GM18868 (cell line): ENCODE measurements at regions not wholly inside any gene's neighbourhood (a gene's known extent, or its start where the extent isn't known, plus 50 kb on each side); places are given as distances from the start of the nearest gene placed in this dataset.
"Not testable (repeated sequence)": the region's sequence is repeated elsewhere in the genome, so short reads cannot be mapped to it uniquely, and the experiment has no call there.

ENCODE experiments used
- ATAC-seq: cut with Tn5 transposase; IDR thresholded peaks from one replicate; pipeline ENCODE4 v1.9.1; 2021; ENCODE audit warnings: mild to moderate bottlenecking, moderate library complexity; ENCODE audit not compliant: unreplicated experiment

GRCh38 chr5:7268722-7269121, 127.2 kb upstream of the ADCY2 start:
- not testable (repeated sequence) for ATAC-seq

- ATAC-seq: no peak
Measured at GRCh38 chr5:7269591-7270274, 126.2 kb upstream of the ADCY2 start.

GRCh38 chr5:7271435-7272084, 124.4 kb upstream of the ADCY2 start:
- ATAC-seq: no peak

GRCh38 chr5:7272408-7272965, 123.5 kb upstream of the ADCY2 start:
- no peak for ATAC-seq

- no peak for ATAC-seq
Measured at GRCh38 chr5:7274203-7274602, 121.7 kb upstream of the ADCY2 start.

GRCh38 chr5:7289634-7290033, 106.3 kb upstream of the ADCY2 start:
- ATAC-seq: not testable (repeated sequence)

- ATAC-seq: not testable (repeated sequence)
Measured at GRCh38 chr5:7297821-7298220, 98.1 kb upstream of the ADCY2 start.

- not testable (repeated sequence) for ATAC-seq
Measured at GRCh38 chr5:7299731-7300130, 96.2 kb upstream of the ADCY2 start.

- ATAC-seq: not testable (repeated sequence)
Measured at GRCh38 chr5:7305000-7305674, 90.8 kb upstream of the ADCY2 start.

- ATAC-seq: not testable (repeated sequence)
Measured at GRCh38 chr5:7306556-7306955, 89.4 kb upstream of the ADCY2 start.

- not testable (repeated sequence) for ATAC-seq
Measured at GRCh38 chr5:7307709-7308108, 88.2 kb upstream of the ADCY2 start.

GRCh38 chr5:7309715-7310114, 86.2 kb upstream of the ADCY2 start:
- ATAC-seq: not testable (repeated sequence)

- not testable (repeated sequence) for ATAC-seq
Measured at GRCh38 chr5:7310656-7311055, 85.3 kb upstream of the ADCY2 start.

- no peak for ATAC-seq
Measured at GRCh38 chr5:7315118-7315517, 80.8 kb upstream of the ADCY2 start.

- no peak for ATAC-seq
Measured at GRCh38 chr5:7317751-7318150, 78.2 kb upstream of the ADCY2 start.

GRCh38 chr5:7320701-7321301, 75.1 kb upstream of the ADCY2 start:
- no peak for ATAC-seq

GRCh38 chr5:7321724-7322123, 74.2 kb upstream of the ADCY2 start:
- no peak for ATAC-seq

GRCh38 chr5:7324919-7325318, 71.0 kb upstream of the ADCY2 start:
- ATAC-seq: no peak

GRCh38 chr5:7325975-7326913, 69.7 kb upstream of the ADCY2 start:
- no peak for ATAC-seq

- ATAC-seq: no peak
Measured at GRCh38 chr5:7329141-7329540, 66.8 kb upstream of the ADCY2 start.
